ENCODE measurements at regions not wholly inside any gene's neighbourhood (a gene's known extent, or its start where the extent isn't known, plus 50 kb on each side); places are given as distances from the start of the nearest gene placed in this dataset.

GRCh38 chr4:170157670-170158069 lies 67.9 kb upstream of the AADAT start:
- DNase-seq, result no peak

DNA sequence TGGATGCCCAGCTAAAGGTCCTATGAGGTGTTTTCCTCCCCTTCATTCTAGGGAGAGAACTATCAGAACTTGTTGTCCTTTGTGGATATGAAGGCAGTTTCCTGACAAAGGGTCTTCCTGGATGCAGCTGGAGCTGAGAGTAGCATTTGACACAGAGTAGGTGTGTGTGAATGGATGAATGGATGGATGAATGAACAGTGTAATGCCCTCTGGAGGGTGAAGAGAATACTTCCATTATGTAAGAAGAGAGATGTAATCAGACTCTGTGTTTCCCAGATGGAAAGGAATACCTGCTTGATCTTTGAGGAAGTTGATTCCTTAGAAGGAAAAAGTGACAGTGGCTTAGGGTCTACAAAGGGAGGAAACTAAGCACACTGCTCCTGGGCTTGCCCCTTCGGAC lies 55.4 kb upstream of the AADAT start:
- no peak for DNase-seq

DNA sequence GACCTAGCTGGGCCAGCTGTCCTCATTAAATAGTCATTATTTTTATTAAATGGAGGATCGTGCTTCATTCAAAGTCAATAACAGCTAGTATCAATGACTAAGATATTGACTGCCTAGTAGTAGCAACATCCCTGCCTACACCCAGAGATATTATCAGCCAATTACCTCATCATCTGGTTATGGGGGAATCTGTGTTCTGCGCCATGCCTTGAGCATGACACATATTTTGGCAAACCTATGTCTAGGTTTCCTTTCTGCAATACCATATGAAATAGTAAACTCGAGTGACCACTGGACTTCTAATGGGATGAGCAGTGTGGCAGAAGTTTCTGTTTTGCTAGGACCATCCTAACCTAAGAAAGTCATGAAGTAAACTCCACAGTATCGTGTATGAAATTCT lies 50.0 kb upstream of the AADAT start:
- DNase-seq, result no peak

Measured in right kidney (tissue), 1 donor.